GM19238 (cell line): ENCODE measurements at regions not wholly inside any gene's neighbourhood (a gene's known extent, or its start where the extent isn't known, plus 50 kb on each side); places are given as distances from the start of the nearest gene placed in this dataset.
"Not testable (repeated sequence)": the region's sequence is repeated elsewhere in the genome, so short reads cannot be mapped to it uniquely, and the experiment has no call there.

Experiments used
- DNase-seq: peaks from one replicate; pipeline ENCODE4 v3.0.0; 2011; ENCODE audit warnings: low spot score; ENCODE audit not compliant: insufficient read length

- DNase-seq: no peak
These were observed 83.3 kb upstream of the RORB start for GRCh38 chr9:74413876-74414275.

GRCh38 chr9:74414325-74414724, 82.8 kb upstream of the RORB start:
- no peak for DNase-seq

GRCh38 chr9:74415995-74416394, 81.1 kb upstream of the RORB start:
- no peak for DNase-seq

GRCh38 chr9:74424488-74424887, 72.6 kb upstream of the RORB start:
- DNase-seq: not testable (repeated sequence)

- no peak for DNase-seq
These were observed 65.7 kb upstream of the RORB start for GRCh38 chr9:74431467-74431866.

GRCh38 chr9:74443036-74443750, 53.9 kb upstream of the RORB start:
- no peak for DNase-seq

- no peak for DNase-seq
These were observed 52.8 kb upstream of the RORB start for GRCh38 chr9:74444369-74444768.
